ENCODE measurements at regions not wholly inside any gene's neighbourhood (a gene's known extent, or its start where the extent isn't known, plus 50 kb on each side); places are given as distances from the start of the nearest gene placed in this dataset.

DNA sequence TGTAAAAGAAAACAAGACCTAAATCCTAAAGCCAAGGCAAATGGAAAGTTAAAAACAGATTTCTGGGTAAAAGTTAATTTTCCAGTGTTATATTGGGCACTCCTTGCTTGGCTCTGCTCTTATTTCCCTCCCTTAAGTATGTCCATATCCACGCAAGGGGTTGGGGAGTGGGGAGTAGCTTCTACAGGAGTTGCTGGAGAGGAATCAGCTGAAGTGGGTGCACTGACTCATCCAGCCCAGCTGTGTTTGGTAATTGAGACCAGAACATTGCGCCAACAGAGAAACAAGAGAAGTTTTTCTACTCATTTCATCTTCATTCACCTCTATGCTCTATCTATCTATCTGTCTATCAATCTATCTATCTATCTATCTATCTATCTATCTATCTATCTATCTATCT, 298.4 kb upstream of the PDGFD start:
- TF ChIP-seq, protein P1, sequence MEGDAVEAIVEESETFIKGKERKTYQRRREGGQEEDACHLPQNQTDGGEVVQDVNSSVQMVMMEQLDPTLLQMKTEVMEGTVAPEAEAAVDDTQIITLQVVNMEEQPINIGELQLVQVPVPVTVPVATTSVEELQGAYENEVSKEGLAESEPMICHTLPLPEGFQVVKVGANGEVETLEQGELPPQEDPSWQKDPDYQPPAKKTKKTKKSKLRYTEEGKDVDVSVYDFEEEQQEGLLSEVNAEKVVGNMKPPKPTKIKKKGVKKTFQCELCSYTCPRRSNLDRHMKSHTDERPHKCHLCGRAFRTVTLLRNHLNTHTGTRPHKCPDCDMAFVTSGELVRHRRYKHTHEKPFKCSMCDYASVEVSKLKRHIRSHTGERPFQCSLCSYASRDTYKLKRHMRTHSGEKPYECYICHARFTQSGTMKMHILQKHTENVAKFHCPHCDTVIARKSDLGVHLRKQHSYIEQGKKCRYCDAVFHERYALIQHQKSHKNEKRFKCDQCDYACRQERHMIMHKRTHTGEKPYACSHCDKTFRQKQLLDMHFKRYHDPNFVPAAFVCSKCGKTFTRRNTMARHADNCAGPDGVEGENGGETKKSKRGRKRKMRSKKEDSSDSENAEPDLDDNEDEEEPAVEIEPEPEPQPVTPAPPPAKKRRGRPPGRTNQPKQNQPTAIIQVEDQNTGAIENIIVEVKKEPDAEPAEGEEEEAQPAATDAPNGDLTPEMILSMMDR (IDR thresholded peaks at IDR 0.05; ENCODE audit: low read depth, low read length) = no peak
- TF ChIP-seq POLR2A (IDR thresholded peaks at IDR 0.05; ENCODE audit: extremely low read depth, insufficient read length) (no peak), MYC (IDR thresholded peaks at IDR 0.05; ENCODE audit: low read depth, low read length) (no peak)
